PFSK-1 (cell line): ENCODE measurements at regions not wholly inside any gene's neighbourhood (a gene's known extent, or its start where the extent isn't known, plus 50 kb on each side); places are given as distances from the start of the nearest gene placed in this dataset.

Experiments used
- FOXP2 ChIP-seq: optimal IDR thresholded peaks from 2 replicates; pipeline ENCODE3; 2011; ENCODE audit warnings: borderline replicate concordance, control low read depth, inconsistent platforms; ENCODE audit not compliant: insufficient read depth; ENCODE audit errors: extremely low read length, extremely low read depth
- POLR2AphosphoS5 ChIP-seq: IDR thresholded peaks from 2 replicates; pipeline ENCODE4 v1.6.1; 2012; ENCODE audit warnings: low read depth, mild to moderate bottlenecking, control low read depth, low read length, moderate library complexity
- REST ChIP-seq, 2 experiments: IDR thresholded peaks; 2 replicates each; pipeline versions ENCODE4 v1.6.1 to v1.8.0; 2011 to 2012; ENCODE audit warnings: low read depth in 2 of 2, low read length in 2 of 2, control low read depth in 1 of 2, inconsistent platforms in 1 of 2, mild to moderate bottlenecking in 1 of 2, moderate library complexity in 1 of 2; ENCODE audit not compliant: insufficient read depth in 1 of 2
- SIN3A ChIP-seq: IDR thresholded peaks from 2 replicates; pipeline ENCODE4 v1.6.1; 2012; ENCODE audit warnings: mild to moderate bottlenecking, low read length, moderate library complexity, borderline replicate concordance; ENCODE audit not compliant: insufficient read depth
- TAF1 ChIP-seq: IDR thresholded peaks from 2 replicates; pipeline ENCODE4 v1.6.1; 2012; ENCODE audit warnings: low read length, control low read depth, borderline replicate concordance; ENCODE audit not compliant: insufficient read depth

GRCh38 chr4:15234116-15234855, 193.5 kb upstream of the C1QTNF7 start:
- TF ChIP-seq POLR2AphosphoS5, result no peak
- no peak for TF ChIP-seq SIN3A
- no peak for TF ChIP-seq TAF1
- TF ChIP-seq FOXP2, result no peak
- TF ChIP-seq REST (IDR thresholded peaks at IDR 0.05; ENCODE audit: insufficient read depth in 1 of 2, low read depth in 2 of 2, low read length in 2 of 2), result no peak

GRCh38 chr4:15234856-15235126, 193.0 kb upstream of the C1QTNF7 start:
- no peak for TF ChIP-seq FOXP2
- TF ChIP-seq POLR2AphosphoS5, result no peak
- TF ChIP-seq REST (IDR thresholded peaks at IDR 0.05; ENCODE audit: insufficient read depth in 1 of 2, low read depth in 2 of 2, low read length in 2 of 2), result no peak
- TF ChIP-seq SIN3A, result no peak
- TF ChIP-seq TAF1, result no peak

GRCh38 chr4:15235135-15235534, 192.7 kb upstream of the C1QTNF7 start:
- no peak for TF ChIP-seq FOXP2
- TF ChIP-seq SIN3A, result no peak
- TF ChIP-seq TAF1, result no peak
- no peak for TF ChIP-seq POLR2AphosphoS5
- no peak for TF ChIP-seq REST (IDR thresholded peaks at IDR 0.05; ENCODE audit: insufficient read depth in 1 of 2, low read depth in 2 of 2, low read length in 2 of 2)

- no peak for TF ChIP-seq POLR2AphosphoS5
- TF ChIP-seq TAF1, result no peak
- no peak for TF ChIP-seq REST (IDR thresholded peaks at IDR 0.05; ENCODE audit: insufficient read depth in 1 of 2, low read depth in 2 of 2, low read length in 2 of 2)
- TF ChIP-seq SIN3A, result no peak
- no peak for TF ChIP-seq FOXP2
Observed at GRCh38 chr4:15237648-15238230, 190.1 kb upstream of the C1QTNF7 start.
